GM18858 (cell line): ENCODE measurements at regions not wholly inside any gene's neighbourhood (a gene's known extent, or its start where the extent isn't known, plus 50 kb on each side); places are given as distances from the start of the nearest gene placed in this dataset.
A peak's percentile ranks its signal among the peaks of the same experiment; 100 is the strongest.
"Not testable (repeated sequence)": the region's sequence is repeated elsewhere in the genome, so short reads cannot be mapped to it uniquely, and the experiment has no call there.

ENCODE experiments used
- ATAC-seq: cut with Tn5 transposase; IDR thresholded peaks from one replicate; pipeline ENCODE4 v1.9.1; 2021; ENCODE audit not compliant: unreplicated experiment

DNA sequence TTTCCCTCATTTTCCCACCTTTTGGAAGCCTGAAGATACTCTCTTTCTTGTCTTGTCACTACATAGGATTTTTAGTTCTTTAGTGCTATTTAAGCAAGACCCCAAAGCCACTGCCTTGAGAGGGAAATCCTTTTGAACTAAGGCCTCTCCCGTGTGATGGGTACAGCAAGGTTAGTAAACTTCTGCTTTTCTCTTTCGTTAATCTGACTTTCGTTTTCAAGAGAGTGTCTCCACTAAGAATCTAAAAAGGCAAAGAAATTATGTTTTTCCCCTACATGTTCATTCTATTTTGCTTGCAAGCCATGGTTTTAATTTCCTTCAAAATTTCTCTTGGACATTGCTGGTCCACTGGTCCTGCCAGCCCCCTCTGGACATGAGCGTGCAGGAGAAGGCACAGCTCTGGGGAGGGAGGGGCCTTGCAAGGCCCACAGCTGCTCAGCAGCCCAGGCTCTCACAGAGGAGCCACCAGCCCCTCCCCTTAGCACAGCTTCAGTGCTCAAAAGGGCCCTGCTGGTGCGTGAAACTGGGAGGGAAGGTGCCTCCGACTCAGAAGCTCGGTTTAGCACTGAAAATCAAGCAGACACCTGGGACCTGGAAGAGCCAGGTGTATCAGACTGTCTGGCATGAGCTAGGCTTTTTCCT, 210.9 kb upstream of the GALNT2 start:
- ATAC-seq: peak; percentile 87

DNA sequence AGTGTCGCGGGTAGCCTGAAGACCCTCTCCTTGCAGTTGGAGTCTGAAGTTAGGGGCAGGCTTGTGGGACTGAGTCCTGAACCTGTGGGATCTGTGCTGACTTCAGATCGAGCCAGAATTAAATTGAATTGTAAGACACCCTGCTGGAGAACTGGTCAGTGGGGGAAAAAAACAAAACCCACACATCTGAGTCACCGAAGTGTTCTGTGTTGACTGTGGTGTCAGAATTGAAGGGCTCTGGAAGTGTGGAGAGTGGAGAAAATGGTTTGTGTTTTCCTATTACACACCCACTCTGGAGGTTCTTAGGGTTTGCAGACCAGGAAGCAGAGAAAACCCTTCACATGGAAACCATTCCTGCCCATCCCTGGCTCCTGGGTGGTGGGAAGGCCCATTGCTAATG, 209.5 kb upstream of the GALNT2 start:
- no peak for ATAC-seq

DNA sequence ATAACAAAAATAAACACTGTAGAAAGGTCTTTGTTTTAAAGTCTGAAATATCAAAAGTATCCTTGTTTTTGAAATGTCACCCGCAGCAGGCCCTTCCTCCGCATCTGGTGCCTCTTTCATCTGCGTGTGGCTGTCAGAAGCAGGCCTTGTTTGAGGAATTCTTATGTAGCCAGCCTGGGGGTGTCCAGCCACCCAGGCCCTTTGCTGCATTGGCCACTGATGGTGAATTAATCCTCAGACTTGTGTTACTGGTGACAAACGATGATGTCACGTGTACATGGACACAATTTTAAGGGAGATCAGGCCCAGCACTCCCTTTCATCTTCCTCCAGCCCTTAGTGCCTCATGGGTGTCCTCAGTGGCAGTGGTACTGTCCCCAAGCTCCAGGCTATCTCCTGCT, 208.0 kb upstream of the GALNT2 start:
- no peak for ATAC-seq

DNA sequence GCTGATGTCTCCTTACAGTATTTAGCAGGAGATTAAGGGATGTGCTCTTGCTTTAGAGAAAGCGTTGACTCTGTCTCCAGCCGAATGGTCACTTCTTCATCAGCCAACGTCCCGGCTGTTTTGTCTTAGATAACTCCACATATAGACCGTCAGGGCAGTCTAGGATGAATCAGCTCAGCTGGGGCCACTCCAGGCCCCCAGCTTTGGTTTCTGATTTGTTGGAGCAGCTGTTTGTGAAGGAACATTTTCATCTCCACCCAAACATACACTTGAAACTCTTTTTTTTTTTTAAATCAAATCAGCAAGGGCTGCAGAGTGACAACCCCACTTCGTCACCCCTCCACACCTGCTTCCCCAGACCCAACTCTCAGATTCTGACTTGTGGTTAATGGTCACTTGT, 206.1 kb upstream of the GALNT2 start:
- ATAC-seq: no peak

DNA sequence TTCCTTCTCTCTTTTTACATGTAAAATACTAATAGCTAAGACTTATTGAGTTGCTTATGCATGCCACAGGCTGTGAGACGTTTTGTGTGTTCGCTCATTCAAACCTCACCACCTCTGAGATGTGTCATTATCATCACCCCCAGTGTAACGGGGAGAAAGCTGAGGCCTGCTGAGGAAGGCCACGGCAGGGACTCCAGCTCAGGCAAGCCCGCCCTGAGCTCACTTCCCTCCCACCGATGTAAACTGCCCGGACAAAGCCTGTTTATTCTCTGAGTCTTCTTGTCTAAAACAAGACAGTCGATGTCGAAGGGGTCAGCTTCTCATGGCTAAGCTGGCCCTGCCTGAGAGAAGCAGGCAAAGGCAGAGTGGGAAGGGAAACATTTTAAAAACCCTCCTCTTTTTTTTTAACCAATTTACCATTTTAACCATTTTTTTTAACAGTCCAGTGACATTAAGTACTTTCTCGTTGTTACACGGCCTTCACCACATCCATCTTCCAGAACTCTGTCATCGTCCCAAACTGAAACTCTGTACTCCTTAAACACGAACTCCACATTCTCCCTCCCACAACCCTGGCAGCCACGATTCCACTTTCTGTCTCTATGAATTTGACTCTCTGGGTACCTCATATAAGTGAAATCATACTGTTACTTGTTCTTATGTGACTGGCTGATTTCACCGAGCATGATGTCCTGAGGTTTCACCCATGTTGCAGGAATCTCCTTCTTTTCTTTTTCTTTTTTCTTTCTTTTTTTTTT, 204.8 kb upstream of the GALNT2 start:
- ATAC-seq: no peak

DNA sequence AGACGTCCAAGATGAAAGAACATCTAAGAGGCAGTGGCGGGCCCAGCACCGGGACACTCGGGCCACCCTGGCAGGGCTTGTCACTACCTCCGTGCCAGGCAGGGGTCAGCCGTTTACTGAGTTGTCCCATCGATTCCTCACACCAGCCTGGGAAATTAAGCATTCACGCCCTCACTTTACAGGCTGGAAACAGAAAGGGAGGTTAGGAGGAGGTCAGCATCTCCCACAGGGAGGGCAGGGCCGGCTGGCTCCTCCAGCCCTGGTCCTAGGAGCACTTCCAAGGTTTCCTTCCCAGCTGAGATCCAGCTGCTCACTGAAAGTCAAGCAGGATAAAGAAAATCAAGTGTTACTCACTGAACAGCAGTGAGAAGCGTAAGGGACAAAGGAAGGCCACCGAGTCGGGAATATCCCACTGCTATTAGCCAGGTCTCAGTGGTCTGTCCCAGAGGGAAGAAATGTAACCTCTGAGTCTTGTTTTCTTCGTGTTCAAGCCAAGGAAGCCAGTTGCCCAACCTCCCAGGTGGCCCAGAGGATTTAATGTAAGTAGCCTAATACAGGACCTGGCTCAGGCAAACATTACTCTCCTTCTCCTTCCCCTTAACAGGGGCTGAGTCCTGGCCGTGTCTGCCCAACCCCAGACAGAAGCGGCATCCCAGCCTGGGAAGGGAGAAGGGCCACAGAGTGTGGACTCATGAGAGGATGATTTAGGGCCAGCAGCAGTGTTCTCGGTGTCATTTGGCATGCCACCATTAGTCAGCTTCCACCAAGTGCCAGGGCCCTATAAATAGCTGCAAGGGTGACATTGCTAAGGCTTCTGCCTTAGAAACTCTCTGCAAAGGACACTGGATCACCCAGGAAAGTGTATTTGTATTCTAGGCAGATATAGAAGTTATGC, 203.1 kb upstream of the GALNT2 start:
- ATAC-seq: no peak

DNA sequence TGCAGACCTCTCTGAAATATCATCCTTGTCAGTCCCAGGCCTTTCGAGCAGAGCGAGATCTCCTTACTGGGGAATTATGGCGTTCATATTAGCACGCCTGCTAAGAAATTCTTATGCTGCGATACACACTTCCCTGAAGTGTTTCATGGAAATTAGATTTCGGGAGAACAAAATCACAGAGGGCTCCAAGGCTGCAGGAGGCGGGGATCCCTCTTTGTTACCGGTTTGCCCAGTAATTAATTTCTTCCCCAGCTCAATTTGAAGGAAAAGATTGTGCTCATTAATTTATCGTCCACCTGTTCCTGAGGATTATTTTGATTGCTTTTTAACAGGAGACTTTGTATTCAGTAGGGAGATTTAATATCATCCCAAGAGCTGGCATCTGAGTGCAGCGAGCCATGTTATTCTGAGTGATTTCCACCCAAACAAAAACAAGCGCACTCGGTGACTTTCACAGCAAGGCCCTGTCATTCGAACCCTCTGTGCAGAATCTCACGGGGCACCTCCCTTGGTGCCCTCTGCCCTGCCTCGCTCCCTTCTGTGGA, 202.3 kb upstream of the GALNT2 start:
- ATAC-seq: no peak

DNA sequence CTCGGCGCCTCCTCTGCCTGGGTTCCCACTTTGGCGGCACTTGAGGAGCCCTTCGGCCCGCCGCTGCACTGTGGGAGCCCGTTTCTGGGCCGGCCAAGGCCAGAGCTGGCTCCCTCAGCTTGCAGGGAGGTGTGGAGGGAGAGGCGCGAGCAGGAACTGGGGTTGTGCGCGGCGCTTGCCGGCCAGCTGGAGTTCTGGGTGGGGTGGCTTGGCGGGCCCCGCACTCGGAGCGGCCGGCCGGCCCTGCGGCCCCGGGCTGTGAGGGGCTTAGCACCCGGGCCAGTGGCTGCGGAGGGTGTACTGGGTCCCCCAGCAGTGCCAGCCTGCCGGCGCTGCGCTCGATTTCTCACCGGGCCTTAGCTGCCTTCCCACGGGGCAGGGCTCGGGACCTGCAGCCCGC, 201.7 kb upstream of the GALNT2 start:
- not testable (repeated sequence) for ATAC-seq

DNA sequence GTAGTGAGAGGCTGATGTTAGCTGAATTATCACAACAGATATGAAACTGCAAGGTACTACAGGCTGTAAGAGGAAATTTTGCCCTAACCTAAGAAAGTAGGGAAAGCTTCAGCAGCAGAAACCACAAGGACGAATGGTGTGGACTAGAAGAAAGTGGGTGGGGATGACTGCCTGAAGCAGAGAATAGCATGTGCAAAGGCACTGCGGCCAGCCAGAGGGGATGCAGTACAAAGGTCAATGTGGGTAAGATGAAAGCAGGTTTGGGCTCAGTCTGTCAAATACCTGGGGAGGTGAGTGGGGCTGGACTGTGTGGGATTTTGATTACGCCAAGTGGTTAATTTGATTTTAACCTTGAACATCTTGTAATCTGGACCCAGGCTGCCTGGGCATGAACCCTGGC, 199.3 kb upstream of the GALNT2 start:
- no peak for ATAC-seq

DNA sequence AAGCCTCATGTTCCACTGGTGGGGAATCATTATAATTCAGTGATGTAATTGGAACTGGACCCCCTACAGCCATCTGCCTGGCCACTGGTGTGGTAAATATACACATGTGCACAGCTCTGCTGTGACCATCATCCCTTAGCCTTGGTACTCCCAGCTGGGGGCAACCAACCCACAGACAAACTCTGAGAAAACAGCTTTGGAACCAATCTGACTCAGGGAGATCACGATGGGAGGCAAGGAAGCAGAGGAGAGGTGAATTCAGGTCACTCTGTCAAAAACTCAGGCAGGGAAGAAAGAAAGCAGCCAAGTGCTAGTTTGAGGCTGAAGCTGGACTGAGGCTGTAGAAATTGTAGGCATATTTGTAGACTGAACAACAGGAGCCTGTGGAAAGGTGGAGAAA, 197.8 kb upstream of the GALNT2 start:
- no peak for ATAC-seq

DNA sequence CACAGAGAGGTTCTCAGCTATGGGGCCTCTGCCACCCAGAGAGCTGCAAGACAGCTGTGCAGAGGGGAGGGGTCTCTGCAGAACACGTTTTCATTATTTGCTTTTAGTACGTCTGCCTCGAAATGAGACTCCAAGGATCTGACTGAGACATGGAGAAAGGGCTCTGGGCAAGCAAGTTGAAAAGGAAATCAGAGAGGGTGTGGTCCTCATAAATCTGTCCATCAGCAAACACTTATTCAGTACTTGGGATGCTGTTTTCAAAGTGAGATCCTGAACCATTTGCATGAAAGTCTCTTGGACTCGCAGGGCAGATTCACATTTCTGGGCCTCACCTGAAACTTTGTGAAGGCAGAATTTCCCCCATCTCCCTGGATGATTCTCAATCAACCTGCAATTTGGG, 197.4 kb upstream of the GALNT2 start:
- no peak for ATAC-seq

DNA sequence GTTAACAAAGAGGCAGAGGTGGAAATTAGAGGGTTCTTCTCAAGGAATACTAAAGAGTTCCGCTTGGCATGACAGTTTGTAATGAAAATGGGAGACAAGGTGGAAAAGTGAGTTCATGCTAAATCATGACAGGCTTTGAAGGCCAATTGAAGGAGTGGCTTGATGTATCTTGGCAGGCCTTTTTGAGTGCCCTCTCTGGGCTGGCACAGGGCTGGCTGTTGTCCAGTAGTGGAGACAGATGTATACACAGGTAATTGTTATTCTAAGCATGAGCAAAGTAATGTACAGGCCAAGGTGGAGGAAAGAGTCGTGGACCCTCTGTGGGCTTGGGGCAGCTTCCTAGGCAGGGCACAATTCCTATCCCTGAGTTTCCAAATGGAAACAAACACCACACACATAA, 196.7 kb upstream of the GALNT2 start:
- ATAC-seq: no peak

DNA sequence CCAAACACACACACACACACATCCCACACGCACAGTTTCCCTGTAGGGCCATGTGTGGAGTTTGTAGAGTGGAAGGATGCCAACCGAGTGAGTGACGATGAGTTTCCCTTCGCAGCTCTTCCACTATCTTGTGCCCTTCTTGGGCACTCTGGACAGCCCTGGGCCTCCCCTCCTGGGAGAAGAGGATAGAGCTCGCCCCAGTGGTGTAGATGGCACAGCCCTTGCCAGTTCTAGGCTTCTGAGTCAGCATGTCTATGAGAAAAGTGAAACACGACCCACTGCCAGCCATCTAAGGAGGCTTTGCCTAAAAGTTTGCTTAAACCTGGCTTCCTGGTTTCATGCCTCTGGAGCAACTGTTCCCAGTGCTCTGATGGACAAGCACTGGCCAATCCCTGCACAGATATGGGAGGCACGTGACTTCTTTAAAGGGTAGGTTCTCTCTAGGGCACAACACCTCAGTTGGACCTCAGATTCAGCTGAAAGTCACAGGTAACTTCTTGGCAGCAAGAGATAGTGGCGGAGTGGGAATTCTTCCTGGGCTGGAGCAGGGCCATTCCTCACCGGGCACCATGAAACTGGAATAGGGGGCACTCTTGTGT, 195.9 kb upstream of the GALNT2 start:
- no peak for ATAC-seq

DNA sequence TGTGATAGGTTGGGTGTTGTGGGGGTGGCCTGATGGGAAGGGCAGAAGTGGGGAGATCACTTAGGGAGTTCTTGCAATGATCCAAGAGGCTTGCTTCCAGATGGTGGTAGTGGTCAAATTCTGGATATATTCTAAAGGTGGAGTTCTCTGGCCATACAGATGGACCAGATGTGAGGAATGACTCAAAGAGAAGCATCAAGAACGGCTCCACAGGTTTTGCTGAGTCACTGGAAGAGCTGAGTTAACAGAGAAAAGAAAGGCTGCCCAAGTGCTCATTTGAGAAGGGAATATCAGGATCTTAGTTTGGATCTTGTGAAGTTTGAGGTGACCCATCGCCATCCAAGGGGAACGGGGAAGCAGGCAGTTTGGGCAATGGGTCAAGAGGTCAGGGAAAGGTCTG, 192.9 kb upstream of the GALNT2 start:
- no peak for ATAC-seq

DNA sequence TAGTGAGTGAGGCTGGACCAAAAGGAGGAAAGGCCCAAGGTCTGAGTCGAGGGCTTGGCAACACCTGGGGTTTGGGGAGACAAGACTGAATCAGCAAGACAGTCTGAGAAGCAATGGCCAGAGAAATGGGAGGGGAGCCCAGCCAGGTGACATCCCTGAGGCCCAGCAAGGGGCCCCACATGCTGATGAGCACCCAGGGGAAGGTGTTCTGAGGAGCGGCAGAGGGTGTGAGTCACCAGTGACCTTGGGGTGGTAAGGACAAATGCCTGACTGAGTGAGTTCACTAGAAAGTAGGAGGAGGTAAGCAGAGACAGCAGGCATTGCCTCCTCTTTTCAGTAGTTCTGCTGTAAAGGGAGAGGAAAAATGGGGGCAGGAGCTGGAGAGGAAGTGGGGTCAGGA, 192.4 kb upstream of the GALNT2 start:
- no peak for ATAC-seq

DNA sequence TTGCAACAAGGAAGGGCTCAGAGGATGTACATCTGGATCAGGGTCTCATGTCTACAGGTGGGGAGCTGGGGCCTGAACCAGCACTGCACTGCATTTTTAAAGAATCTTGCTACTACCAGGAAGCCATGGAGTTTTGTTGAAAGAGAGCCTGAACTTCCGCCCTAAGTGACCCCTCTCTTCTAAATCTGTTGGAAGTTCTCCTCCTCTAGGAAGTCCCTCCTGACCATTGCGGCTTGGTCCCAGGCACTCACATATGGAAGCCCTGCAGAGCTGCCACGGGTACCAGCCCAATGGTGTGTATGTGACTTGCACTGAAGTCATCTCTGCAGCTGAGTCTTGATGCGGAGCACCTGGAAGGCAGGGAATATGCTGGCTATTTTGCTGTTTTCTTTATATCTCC, 192.0 kb upstream of the GALNT2 start:
- ATAC-seq: no peak

DNA sequence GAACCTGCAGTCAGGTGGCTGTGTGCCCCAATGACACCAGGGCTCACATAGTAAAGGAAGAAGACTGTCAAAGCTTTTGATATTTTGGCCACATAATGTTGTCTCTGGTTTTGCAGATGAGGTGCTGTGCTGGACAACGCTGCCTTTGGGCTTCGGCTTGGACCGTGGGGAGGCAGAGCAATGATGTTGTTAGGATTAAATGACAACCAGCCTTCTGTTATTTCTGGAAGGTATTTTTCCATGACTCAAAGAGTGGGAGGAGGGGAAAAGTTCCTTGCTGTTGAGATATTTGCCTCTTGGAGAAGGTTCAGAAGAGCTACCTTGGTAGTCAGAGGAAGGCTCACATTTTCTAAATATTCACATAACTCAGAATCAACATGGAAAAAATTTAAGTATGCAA, 187.3 kb upstream of the GALNT2 start:
- ATAC-seq: no peak

DNA sequence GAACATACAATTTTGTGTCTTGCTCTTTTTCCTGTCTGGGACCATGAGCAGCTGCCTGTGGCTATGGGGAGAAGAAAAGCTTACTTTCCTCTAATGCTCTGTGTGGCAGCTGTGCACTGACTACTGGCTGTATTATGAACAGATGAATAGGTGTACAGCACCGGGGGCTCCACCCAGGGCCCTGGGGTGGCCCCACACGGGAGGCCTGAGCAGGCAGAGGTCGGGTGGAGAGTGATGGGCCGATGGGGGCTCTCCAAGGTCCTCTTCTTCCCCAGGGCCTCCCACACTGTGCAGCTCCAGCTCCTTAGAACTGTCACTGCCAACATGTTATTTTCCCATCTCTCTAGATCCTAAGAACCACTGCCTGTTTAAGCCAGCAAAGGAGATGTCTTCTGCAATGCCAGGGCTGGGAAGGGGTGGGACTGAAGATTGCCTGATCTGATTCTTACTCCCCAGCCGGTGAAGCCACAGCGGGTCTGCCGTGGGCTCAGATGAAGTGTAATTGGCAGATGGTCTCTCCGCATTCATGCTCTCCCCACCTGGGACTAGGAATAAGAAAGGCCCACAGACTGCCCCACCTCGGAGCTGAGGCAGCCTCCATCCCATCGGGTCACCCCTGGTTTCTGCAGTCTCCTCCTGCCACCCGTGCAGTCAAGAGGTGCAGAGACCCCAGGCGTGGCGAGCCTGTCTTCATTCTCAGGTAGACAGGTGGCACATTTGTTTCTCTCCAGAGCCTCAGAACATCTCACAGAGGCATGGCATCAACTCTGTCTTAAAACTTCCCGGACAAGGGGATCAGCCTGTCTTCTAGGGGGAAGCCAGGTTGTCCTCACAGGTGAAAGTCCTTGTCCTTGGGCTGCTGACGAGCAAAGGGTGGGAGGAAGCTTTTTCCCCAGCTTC, 186.5 kb upstream of the GALNT2 start:
- no peak for ATAC-seq

DNA sequence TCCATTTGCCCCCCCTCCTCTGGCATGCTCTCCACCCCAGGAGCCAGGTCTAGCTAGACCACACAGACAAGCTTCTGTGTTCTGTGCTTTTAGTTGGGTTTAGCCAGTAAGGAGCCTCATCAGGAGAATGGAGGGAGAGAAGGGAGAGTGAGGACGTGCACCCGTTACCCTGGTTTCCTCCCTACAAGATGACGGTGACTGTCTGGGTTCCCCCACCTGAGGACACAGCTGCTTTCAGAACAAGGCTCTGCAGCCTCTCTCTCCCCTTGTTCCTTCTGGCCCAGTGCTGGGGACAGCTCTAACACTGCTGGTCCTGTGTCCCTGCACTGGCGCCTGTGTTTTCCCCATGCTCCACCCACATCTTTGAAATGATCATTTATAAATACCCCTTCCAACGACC, 184.4 kb upstream of the GALNT2 start:
- no peak for ATAC-seq

DNA sequence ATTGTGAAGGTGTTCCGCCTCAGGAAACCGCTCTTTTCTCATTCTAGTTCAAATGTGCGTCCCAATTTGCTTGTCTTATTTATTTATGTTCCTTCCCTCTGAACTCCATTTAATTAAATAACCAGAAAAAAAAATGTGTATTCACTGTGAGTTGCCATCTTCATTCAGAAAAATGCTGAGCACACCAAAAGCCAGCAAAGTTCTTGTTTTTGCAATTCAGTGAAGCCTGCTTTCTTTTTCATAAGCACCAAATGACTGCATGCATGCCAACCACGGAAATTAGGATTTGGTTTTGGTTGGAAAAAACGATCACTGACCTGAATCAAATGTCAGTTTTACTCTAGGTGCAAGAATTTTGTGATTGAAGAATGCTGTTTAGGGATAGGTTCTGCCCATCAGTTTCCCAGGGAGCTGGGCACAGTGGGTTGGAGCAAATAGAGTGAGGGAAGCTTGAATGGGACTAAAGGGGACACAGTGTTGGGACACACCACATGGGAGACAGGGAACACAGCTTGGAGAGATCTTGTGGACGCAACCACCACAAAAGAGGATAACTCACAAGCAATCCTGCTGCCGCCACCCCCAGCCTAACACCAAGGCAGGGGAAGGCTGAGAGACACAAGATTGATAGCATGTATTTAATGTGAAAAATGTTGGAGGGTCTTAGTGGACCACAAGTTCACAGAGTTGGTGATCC, 183.4 kb upstream of the GALNT2 start:
- no peak for ATAC-seq
